CMK (cell line): ENCODE measurements at regions not wholly inside any gene's neighbourhood (a gene's known extent, or its start where the extent isn't known, plus 50 kb on each side); places are given as distances from the start of the nearest gene placed in this dataset.

ENCODE experiments used
- DNase-seq: peaks from one replicate; pipeline ENCODE4 v3.0.0-alpha.2; 2010; ENCODE audit warnings: low read depth

GRCh38 chr4:116427666-116428065 lies 657.7 kb downstream of the TRAM1L1 start:
- no peak for DNase-seq

DNA sequence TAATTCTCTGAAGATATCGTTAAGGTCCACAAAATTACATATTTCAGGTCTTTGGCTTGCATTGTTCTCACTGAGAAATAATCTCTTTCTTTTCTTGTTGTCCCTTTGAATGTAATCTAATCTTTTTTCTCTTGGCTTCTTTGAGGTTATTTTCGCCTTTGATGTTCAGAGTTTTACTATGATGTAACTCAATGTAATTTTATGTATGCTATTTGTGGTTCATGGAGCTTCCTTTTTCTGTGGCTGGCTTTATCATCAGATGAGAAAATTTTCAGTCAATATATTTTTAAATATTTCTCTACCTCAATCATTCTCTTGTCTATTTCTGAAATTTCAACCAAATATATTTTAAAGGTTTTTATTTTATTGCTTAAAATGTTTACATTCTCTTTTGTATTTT lies 672.2 kb downstream of the TRAM1L1 start:
- DNase-seq, result no peak

DNA sequence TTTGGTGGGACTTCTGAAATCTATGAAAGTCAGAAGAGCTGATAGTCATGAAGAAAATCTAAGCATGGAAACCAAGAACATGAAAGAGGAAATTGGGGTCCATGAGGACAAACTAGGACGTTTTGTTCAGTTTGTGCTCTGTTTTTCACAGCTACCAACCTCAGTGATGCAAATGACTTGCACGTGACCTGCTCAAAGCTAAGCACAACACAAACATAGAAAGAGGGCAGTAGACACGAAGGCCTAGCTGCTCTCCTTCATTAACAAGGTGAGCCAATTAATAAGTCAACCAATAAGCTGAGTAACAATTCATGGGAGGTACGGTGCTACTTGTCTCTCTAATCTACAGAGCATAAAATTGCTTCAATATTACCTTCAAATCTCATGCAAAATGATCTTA lies 684.1 kb downstream of the TRAM1L1 start:
- no peak for DNase-seq

DNA sequence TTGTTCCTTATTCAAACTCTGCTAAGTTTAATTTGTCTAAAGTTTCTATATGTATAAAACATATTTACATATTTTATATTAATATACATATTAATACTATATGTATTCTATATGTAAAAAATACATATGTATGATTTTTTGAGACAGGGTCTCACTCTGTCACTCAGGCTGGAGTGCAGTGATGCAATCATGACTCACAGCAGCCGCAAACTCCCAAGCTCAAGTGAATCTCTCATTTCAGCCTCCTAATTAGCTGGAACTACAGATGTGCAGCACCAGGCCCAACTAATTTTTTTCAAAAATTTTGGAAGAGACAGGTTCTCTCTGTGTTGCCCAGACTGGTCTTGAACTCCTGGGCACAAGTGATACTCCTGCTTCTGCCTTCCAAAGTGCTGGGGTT lies 684.9 kb downstream of the TRAM1L1 start:
- no peak for DNase-seq

- DNase-seq, result no peak
Observed at GRCh38 chr4:116397714-116398113, 687.7 kb downstream of the TRAM1L1 start.

DNA sequence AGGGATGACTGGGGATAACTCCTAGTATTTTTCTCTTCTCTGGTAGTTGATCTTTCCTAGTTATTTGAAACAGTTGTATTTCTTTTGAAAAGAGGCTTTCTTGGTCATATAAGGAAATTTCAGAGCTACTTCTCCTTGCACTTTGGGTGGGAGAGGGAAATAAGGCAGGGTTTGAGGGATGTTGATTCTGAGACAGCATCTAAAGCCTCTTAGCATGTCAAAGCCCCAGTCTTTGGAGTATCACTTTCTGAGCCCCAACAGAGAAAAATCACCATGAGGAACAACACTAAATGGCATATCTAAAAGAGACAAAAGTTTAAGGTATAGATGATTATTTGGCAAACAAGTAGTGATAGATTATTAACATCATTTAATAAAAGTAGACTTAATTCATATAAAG lies 688.1 kb downstream of the TRAM1L1 start:
- no peak for DNase-seq

DNA sequence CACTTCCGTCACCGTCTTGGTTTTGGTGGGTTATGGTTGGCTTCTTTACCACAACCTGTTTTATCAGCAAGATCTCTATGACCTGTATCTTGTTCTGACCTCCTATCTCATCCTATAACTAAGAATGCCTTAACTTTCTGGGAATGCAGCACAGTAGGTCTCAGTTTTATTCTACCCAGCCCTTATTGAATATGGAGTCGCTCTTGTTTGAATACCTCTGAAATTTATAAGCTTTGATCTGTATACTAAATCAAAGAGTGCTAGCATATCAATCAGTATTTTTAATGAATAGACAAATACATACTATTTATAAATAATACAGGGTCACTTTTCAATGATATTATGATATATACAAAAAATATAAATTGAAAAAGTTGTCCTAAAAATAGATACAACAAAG lies 690.0 kb downstream of the TRAM1L1 start:
- no peak for DNase-seq

DNA sequence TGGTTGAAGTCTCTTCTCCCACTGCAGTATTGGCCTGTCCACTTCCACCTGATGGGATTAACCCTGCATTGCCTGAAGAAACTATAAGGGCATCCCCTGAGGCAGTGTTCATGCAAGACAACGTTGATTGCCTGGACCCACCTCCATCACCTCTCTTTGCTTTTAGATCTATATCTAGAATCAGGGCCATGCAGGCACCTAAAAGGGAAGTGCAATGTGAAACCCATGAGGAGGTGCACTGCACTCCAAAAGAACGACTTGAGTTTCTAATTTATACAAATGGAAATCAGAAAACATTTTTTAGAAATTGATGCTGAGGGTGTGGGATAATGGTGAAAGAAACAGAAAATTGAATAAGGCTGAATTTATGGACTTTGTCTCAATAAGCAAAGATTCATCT lies 694.4 kb downstream of the TRAM1L1 start:
- no peak for DNase-seq

DNA sequence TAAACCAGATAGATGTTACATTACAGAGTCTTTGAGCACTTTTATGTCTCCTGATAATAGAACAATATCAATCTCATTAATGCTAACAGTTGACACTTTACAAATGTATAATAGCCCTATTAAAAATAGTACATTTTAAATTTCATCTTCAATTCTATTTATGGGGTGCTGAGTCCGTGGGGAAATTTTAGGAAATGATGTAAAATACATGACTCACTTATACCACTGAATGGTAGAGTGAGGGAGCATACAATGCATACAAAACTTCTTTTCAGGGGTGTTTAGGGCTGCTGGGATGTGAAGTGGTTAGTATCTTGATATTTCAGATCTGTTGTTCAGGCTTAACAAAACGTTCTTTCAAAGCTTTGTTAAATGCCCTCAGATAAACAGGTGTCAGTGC lies 696.2 kb downstream of the TRAM1L1 start:
- DNase-seq, result no peak

DNA sequence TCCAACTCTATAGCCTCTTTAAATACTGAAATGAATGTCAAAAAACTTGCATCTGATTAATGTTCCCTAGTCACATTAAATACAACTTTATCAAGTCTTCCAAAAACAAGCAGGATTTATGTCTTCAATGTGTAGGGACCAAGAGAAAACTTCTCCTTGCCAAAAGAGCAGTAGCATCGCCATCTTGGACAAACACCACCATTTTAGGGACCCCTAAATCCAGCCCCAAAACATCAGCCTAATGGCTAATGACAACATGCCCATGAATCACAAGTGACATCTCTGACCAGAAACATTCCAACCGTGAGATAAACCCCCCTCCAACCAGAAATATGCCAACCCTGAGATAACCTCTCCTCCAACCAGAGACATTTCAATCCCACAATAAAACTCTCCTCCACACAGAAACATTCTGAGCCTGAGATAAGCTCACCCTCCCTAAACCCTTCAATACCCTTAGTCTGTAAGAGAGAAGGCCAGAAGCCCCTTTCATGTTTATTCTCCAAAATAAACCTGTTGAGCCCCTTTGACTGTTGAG lies 697.4 kb downstream of the TRAM1L1 start:
- no peak for DNase-seq

DNA sequence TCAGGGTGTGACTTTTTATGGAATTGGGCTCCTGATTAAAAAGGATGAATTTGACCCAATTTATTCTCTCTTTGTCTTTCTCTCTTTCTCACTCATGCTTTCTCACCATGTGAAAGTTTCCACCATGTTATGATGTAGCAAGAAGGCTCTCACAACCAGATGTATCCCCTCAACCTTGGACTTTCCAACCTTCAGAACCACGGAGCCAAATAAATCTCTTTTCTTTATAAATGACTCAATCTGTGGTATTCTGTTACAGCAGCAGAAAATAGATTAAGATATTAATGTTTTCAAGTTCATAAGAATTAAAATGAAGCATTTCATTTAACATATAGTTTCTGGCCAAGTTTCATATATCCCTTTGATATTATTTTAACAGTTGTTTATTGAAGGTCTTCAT lies 698.5 kb downstream of the TRAM1L1 start:
- DNase-seq, result no peak

- DNase-seq, result no peak
Observed at GRCh38 chr4:116385583-116385982, 699.8 kb downstream of the TRAM1L1 start.

DNA sequence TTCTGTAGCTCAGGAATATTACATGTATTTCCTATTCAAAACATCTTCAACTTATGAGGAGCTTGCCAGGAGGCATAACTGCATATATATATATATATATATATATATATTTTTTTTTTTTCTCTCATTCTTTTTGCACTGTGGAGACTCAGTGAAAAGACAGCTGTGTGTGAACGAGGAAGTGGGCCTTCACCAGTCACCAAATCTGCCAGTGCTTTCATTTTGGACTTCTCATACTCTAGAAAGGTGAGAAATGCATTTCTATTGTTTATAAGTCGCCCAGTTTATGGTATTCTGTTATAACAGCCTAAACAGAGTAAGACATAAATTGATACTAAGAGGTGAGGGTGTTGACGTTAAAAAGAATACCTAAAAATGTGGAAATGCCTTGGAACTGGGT lies 710.6 kb downstream of the TRAM1L1 start:
- no peak for DNase-seq

GRCh38 chr4:116362583-116362982 lies 722.8 kb downstream of the TRAM1L1 start:
- no peak for DNase-seq

GRCh38 chr4:116361790-116362189 lies 723.6 kb downstream of the TRAM1L1 start:
- DNase-seq, result no peak

DNA sequence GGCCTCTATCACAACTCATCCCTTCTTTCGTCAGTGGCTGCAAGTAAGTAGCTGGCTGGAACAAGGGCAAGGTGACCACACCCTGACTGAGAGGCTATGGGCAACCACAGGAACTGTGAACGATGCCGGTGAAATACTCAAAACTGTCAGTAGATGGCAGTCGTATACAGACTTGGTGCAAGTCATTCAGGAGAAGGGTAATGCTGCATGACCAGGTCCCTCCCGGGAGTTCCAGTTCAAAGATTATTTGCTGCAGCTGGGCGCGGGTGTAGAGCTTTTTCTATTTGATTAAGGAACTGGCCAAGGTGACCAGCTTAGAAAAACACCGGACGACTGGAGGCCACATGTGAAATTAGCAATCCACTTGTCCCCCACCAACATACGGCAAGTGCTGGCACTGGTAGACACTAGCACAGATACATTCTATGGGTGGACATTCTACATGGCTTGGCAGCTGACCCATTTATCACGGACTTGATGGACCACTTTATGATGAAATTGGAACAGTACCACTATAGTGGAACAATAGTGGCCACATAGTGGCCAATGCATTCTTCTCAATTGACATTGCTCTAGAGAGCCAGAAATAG lies 726.6 kb downstream of the TRAM1L1 start:
- DNase-seq, result peak; percentile 92

- no peak for DNase-seq
Observed at GRCh38 chr4:116357758-116358157, 727.6 kb downstream of the TRAM1L1 start.

DNA sequence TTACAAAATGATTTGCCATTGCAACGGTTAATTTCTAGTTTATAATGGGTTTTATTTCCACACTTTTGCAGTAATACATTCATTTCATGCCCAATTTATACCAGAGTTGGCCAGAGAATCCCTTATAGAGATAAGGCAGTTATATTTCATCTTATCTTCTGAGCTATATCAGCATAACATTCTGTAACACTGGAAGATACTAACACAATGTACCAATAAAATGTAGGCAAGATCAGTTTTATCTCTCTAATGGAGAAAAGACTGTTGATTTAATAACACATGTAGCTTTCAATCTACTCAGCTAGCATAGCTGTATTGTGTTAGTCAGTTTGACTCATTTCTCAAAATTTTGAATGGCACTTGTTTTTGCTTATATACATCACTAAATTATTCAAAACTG lies 738.6 kb downstream of the TRAM1L1 start:
- DNase-seq, result no peak

GRCh38 chr4:116343809-116344208 lies 741.6 kb downstream of the TRAM1L1 start:
- no peak for DNase-seq

DNA sequence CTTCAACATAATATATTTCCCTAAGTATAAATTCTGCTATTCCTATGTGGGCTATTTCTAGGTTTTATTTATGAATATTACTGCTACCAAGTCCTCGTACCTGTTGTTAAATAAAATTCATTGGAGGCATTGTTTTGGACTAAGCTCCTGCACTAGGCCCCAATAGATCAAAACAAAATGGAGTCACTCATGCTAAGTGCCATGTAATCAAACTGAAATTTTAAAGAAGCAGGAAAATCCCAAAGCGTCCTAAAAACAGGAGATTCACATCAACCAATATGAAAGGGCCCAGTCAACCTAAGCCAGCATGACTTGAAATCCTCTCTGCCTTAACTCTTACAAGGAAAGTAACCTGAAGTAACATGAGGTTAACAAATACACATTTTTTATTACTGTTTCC lies 743.2 kb downstream of the TRAM1L1 start:
- DNase-seq, result no peak

- peak; percentile 52 for DNase-seq
Observed at GRCh38 chr4:116332508-116332907, 752.9 kb downstream of the TRAM1L1 start.

- no peak for DNase-seq
Observed at GRCh38 chr4:116328261-116328860, 757.0 kb downstream of the TRAM1L1 start.

GRCh38 chr4:116323606-116324005 lies 761.8 kb downstream of the TRAM1L1 start:
- DNase-seq, result no peak

DNA sequence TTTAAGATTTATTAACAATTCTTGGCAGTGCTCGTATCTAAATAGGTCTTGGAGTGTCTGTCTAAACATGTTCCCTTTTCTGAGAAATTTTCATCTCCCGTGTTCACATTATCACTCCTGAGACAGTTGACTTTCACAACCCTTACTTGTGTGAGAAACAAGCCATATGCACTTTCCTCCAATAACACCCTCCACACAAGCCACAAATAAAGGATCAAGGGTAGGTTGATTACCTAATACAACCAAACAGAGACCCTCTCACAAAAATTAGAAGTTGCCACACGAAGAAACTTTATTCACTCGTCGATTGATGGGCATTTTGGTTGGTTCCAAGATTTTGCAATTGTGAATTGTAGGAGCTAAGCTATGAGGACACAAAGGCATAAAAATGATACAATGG lies 763.9 kb downstream of the TRAM1L1 start:
- DNase-seq, result no peak
